ENCODE measurements at regions not wholly inside any gene's neighbourhood (a gene's known extent, or its start where the extent isn't known, plus 50 kb on each side); places are given as distances from the start of the nearest gene placed in this dataset.

- TF ChIP-seq GABPA (IDR thresholded peaks at IDR 0.05; ENCODE audit: low read depth), result no peak
- no peak for TF ChIP-seq CTCF (IDR thresholded peaks at IDR 0.05; ENCODE audit: insufficient read depth, low read length)
- TF ChIP-seq REST (IDR thresholded peaks at IDR 0.05; ENCODE audit: insufficient replicate concordance, low read depth), result no peak
- no peak for TF ChIP-seq POLR2AphosphoS5 (IDR thresholded peaks at IDR 0.05; ENCODE audit: low read depth)
- no peak for TF ChIP-seq SPI1 (IDR thresholded peaks at IDR 0.05; ENCODE audit: borderline replicate concordance, low read depth)
Measured at GRCh38 chr7:70890147-70890969, 241.6 kb upstream of the GALNT17 start.

Data from HL-60 (cell line).